Ishikawa (cell line): ENCODE measurements at regions not wholly inside any gene's neighbourhood (a gene's known extent, or its start where the extent isn't known, plus 50 kb on each side); places are given as distances from the start of the nearest gene placed in this dataset.

ENCODE experiments used
- CEBPB ChIP-seq: IDR thresholded peaks from 2 replicates; pipeline ENCODE4 v1.6.1; 2012
- CREB1 ChIP-seq: IDR thresholded peaks from 2 replicates; pipeline ENCODE4 v1.6.1; 2012; ENCODE audit warnings: low read depth
- EGR1 ChIP-seq: IDR thresholded peaks from 2 replicates; pipeline ENCODE4 v1.6.1; 2012
- EP300 ChIP-seq: IDR thresholded peaks from 2 replicates; pipeline ENCODE4 v1.6.1; 2012; ENCODE audit warnings: borderline replicate concordance
- FOXM1 ChIP-seq: IDR thresholded peaks from 2 replicates; pipeline ENCODE4 v1.6.1; 2012; ENCODE audit warnings: low read depth, borderline replicate concordance
- NFIC ChIP-seq: IDR thresholded peaks from 2 replicates; pipeline ENCODE4 v1.6.1; 2012
- RAD21 ChIP-seq: IDR thresholded peaks from 2 replicates; pipeline ENCODE4 v1.6.1; 2012; ENCODE audit warnings: low read depth
- TAF1 ChIP-seq: IDR thresholded peaks from 2 replicates; pipeline ENCODE4 v1.6.1; 2012; ENCODE audit warnings: low read depth, mild to moderate bottlenecking
- TCF12 ChIP-seq: IDR thresholded peaks from 2 replicates; pipeline ENCODE4 v1.6.1; 2012; ENCODE audit warnings: low read depth
- USF1 ChIP-seq: IDR thresholded peaks from 2 replicates; pipeline ENCODE4 v1.6.1; 2012
- YY1 ChIP-seq: IDR thresholded peaks from 2 replicates; pipeline ENCODE4 v1.6.1; 2012; ENCODE audit warnings: low read depth
- TF ChIP-seq, protein P1 (sequence below): IDR thresholded peaks from 2 replicates; pipeline ENCODE4 v1.6.1; 2012; ENCODE audit warnings: low read depth, mild to moderate bottlenecking
- TF ChIP-seq, protein P2 (sequence below): IDR thresholded peaks from 2 replicates; pipeline ENCODE4 v1.6.1; 2012

GRCh38 chr4:131382839-131383238, 1766.3 kb upstream of the PCDH10 start:
- TF ChIP-seq YY1 (no peak), NFIC (no peak), TCF12 (no peak), EP300 (no peak), RAD21 (no peak), EGR1 (no peak), CREB1 (no peak), CEBPB (no peak), TAF1 (no peak), USF1 (no peak), FOXM1 (no peak)
- TF ChIP-seq, protein P1, sequence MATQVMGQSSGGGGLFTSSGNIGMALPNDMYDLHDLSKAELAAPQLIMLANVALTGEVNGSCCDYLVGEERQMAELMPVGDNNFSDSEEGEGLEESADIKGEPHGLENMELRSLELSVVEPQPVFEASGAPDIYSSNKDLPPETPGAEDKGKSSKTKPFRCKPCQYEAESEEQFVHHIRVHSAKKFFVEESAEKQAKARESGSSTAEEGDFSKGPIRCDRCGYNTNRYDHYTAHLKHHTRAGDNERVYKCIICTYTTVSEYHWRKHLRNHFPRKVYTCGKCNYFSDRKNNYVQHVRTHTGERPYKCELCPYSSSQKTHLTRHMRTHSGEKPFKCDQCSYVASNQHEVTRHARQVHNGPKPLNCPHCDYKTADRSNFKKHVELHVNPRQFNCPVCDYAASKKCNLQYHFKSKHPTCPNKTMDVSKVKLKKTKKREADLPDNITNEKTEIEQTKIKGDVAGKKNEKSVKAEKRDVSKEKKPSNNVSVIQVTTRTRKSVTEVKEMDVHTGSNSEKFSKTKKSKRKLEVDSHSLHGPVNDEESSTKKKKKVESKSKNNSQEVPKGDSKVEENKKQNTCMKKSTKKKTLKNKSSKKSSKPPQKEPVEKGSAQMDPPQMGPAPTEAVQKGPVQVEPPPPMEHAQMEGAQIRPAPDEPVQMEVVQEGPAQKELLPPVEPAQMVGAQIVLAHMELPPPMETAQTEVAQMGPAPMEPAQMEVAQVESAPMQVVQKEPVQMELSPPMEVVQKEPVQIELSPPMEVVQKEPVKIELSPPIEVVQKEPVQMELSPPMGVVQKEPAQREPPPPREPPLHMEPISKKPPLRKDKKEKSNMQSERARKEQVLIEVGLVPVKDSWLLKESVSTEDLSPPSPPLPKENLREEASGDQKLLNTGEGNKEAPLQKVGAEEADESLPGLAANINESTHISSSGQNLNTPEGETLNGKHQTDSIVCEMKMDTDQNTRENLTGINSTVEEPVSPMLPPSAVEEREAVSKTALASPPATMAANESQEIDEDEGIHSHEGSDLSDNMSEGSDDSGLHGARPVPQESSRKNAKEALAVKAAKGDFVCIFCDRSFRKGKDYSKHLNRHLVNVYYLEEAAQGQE: no peak
- TF ChIP-seq, protein P2, sequence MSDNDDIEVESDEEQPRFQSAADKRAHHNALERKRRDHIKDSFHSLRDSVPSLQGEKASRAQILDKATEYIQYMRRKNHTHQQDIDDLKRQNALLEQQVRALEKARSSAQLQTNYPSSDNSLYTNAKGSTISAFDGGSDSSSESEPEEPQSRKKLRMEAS: no peak
